GM21576 (cell line): ENCODE measurements at regions not wholly inside any gene's neighbourhood (a gene's known extent, or its start where the extent isn't known, plus 50 kb on each side); places are given as distances from the start of the nearest gene placed in this dataset.
"Not testable (repeated sequence)": the region's sequence is repeated elsewhere in the genome, so short reads cannot be mapped to it uniquely, and the experiment has no call there.

ENCODE experiments used
- ATAC-seq: cut with Tn5 transposase; IDR thresholded peaks from one replicate; pipeline ENCODE4 v1.9.1; 2021; ENCODE audit warnings: mild to moderate bottlenecking, moderate library complexity; ENCODE audit not compliant: unreplicated experiment

DNA sequence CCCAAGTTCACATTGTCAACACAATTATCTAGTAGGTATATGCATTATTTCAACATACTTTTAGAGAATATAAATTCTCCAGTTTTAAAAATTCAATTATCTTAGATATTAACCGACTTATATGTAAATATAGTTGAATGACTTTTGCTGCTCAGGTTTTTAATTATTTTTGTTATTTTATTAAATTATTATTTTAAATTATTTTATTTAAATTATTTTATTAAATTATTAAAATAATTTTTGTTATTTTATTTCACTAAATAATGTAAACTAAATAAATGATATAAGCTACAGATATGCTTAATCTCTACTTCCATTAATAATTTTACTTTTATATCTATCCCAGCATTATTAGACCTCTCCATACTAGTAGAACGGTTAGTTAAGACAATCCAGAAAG, 544.3 kb upstream of the ARRDC3 start:
- ATAC-seq = no peak

DNA sequence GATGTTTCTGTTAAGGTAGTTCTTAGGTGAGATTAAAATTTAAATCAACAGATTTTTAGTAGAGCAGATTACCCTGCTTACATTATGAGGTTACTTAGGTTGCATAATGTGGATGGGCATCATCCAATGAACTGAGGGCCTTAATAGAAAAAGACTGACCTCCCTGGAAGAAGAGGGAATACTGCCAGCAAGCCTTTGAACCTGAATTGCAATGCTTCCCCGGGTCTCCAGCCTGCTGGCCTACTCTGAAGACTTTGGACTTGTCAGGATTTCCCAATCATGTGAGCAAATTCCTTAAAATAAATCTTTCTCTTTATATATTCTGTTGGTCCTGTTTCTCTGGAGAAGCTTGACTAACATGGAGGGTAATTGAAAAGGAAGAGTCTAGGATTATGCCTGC, 542.1 kb upstream of the ARRDC3 start:
- ATAC-seq = no peak

DNA sequence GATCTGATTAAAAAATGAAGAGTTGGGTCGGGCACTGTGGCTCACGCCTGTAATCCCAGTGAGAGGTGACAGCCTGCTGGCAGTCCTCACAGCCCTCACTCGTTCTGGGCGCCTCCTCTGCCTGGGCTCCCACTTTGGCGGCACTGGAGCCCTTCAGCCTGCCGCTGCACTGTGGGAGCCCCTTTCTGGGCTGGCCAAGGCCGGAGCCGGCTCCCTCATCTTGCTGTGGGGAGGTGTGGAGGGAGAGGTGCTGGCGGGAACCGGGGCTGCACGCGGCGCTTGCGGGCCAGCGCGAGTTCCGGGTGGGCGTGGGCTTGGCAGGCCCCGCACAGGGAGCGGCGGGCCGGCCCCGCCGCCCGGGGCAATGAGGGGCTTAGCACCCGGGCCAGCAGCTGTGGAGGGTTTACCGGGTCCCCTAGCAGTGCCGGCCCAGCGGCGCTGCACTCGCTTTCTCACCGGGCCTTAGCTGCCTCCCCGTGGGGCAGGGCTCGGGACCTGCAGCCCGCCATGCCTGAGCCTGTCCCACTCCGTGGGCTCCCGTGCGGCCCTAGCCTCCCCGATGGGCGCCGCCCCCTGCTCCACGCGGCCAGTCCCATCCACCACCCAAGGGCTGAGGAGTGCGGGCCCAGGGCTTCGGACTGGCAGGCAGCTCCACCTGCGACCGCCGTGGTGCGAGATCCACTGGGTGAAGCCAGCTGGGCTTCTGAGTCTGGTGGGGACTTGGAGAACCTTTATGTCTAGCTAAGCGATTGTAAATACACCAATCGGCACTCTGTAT, 534.1 kb upstream of the ARRDC3 start:
- ATAC-seq = not testable (repeated sequence)

DNA sequence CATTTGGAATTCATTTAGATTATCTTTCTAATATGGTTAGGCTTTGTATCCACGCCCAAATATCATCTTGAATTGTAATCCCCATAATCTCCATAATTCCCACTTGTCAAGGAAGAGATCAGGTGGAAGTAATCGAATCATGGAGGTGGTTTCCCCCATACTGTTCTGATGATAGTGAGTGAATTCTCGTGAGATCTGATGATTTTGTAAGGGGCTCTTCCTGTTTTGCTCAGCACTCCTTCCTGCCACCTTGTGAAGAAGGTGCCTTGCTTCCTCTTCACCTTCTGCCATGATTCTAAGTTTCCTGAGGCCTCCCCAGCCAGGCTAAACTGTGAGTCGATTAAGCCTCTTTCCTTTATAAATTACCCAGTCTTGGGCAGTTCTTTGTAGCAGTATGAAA, 527.5 kb upstream of the ARRDC3 start:
- ATAC-seq = no peak

DNA sequence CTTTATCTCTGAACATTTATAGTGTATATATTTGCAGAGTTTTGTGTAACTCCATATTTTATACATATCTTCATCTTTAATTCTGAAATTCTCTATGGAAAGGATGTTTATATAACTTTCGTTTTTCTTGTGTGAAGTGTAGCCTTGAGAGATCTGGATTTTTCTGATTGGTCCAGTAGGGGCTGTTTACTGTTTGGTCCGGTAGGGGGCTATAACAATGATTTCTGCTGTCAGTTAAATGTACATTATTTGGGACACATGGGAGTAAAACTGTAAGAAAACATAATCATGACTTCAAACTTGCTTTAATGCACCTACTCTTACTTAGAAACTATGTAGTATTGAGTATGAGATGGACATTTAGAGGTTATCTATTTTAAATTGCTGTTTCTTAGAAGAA, 527.1 kb upstream of the ARRDC3 start:
- ATAC-seq = no peak

DNA sequence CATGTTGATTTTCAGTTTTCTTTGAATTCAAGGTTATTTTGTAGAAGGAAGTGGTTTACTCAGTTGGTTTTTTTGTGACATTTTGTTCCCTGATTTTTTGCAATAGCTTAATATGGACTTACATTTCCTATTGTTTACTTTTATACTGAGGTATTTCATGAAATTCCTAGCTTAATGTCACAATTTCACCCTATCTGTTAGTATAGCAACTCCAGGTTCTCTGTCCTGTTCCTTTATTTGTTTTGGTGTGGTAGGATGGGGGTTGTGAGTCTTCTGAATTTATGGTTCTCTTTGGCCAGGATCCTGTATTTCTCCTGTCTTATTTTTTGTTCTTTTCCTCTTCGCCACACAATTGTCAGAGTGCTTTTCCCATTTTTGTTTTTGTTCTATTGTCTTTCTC, 523.4 kb upstream of the ARRDC3 start:
- no peak for ATAC-seq

DNA sequence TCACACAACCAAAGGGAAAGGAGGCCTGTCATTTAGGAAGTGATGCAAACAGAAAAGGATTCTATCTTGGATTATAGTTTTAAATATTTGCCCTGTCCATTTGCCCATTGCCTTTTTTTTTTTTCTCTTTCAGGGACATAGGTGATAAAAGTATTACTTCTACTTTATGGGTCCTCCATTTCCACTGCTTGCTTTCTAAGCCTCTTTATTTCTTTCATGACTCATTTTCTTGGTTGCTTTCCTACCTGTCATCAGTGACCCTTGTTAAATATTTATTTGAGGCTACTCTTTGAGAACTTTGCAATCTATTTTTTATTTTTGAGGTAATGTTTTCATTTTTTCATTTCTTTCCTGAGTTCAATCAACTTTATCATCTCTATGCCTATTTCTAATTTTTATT, 522.9 kb upstream of the ARRDC3 start:
- no peak for ATAC-seq

DNA sequence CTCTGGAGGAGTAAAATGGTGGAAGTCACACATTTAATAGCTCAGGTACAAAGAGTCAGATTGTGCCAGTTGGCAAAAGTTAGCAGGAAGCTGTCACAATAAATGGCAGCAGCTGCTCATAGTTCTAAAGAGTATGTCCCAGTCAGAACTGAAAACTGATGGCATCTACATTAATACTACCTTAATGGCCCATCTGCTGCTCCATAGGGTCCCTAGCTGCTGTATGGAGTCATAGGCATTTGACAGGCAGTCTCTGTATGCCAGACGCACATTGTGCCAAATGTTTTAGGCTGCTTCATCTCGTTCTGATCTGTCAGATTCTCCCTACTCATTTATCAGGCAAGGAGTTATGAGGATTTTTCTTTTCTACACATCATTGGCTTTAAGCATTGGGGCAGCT, 515.8 kb upstream of the ARRDC3 start:
- ATAC-seq = no peak

DNA sequence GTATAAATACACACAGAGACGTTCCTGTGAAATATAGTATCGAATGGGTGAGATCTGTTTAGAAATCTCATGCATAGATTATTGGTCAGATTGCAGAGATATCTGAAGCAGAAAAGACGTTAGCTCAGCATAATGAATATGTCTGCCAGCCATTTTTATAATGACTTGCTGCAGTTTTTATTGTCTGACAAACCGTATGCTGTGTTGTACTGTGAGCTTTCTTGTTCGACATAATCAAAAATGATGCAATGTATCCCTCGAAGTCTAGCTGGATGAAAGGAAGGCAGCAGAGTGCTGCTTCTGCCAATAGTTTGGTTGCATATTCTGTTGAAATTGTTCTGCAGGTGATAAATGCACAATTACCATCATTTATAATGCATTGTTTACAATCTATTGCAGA, 514.9 kb upstream of the ARRDC3 start:
- no peak for ATAC-seq

DNA sequence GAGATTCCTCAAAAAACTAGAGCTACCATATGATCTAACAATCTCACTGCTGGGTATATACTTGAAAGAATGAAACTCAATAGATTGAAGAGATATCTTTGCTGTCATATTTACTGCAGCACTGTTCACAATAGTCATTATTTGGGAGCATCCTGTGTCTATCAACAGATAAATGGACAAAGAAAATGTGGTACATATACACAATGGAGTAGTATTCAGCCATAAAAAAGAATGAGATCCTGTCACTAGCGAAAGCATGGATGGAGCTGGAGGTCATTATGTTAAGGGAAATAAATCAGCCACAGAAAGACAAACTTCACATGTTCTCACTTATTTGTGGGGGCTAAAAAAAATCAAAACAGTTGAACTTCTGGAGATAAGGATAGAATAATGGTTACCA, 505.7 kb upstream of the ARRDC3 start:
- ATAC-seq = no peak

DNA sequence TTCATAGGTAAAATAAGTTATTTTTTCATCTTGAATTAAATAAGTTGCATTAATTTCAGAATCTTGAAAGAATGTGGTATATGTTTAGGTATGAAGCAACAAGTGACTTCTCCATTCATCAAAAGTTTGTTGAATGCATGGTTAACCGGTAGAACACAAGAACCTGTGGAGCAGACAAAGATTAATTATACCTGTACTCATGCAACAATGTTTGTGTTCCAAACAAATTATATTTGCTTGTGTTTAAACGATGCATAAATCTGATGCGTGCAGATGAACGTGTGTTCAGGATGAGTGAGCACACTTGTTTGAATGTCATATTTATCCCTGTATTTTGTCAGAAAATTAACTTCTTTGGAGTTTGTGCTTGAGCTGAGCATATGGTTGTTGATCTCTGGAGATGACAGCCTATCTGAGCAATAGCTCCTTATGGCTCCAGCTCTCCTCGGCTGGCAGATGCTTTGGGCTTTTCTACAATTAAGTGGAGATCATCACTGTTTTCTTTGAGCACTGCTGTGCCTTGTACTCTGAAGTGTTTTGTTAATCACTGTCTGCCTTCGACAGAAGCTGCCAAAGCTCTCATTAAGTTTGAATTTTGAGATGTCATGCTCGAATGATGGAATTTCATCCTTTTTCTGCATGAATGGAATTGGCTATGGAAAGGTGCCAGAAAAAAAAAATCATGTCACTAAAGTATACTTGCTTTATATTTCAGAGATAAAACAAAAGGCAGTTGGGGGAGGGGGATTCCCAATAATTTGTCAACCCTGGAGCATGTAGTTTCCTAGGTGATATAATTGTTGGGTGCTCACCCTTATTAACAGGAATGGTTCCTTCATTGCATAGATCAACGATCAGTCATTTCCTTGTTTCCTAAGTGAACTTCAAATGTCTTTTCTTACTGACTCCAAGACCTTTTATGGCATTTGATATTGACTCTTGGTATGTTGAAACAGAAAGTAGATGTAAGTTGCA, 502.5 kb upstream of the ARRDC3 start:
- no peak for ATAC-seq

DNA sequence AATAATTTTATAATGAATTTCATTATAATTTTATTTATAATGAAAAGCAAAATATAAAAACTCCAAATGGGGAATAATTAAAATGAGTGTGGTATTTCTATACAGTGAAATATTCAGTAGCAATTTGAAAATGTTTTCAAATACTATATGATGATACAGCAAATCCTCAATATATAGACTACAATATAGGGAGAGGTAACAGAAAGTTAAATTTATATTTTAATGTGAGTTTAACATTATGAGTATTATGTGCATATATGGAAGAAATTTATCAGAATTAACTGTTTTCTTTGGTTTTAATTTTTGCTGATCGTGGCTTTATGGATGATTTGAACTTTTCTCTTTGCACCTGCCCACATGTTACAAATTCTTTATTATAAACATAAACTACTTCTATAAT, 500.9 kb upstream of the ARRDC3 start:
- no peak for ATAC-seq

DNA sequence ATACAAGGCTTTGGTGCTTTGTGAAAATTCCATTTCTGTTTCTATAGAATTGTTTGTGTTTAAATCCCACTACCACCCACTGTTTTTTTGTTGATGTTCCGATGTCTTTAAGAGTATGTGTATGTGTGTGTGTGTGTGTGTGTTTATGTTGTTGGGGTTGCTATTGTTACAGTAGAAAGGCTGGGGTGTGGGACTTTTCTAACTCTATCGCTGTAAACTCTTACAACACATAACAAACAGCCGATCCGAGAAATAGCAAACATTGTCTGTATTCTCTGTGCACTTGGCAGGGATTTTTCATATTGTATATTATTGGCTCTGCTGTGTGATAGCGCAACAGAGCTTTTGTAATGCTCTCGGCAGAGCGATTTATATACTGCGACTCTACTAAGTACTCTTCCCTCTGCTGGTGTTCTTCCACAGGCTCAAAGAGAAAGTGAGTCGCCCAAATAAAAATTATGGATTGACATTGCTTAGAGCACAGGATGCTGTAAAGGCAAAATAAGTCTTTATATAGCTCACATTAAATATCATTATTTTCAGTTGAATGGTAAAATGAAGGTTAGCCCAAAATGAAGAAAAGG, 492.2 kb upstream of the ARRDC3 start:
- no peak for ATAC-seq

DNA sequence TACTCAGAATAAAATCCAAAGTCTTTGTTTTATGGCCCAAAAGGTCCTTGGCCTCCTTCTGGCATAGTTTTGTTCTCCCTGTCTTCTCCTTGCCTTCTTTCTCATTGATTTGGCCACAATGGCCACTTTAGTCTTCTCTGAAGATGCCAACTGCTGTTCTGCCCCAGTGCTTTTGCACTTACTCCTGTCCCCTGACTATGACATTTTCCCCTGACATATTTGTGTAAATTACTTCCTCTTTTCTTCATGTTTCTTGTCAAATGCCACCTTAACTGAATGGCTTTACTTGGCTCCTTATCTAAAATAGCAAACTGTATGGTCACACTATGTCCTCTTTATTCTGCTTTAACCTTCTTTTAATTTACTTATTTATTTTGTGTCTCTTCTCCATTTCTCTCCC, 484.7 kb upstream of the ARRDC3 start:
- ATAC-seq = no peak

DNA sequence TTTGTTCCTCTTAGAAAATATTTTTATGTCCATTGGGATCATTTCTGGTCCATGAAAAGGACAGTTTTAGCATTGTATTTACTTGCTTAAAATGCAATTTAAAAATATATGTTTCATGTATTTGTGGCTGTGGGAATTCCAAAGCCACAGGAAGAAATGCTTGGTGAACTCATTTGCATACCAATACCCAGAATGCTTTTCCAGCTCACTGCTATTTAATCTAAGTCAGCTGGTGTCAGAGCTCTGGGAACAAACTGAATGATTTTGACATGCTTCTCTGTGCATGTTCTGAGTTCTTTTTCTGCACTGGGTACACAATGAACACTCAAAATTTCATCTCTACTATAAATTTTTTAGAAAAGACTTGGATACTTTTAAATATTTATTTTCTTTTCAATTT, 482.8 kb upstream of the ARRDC3 start:
- ATAC-seq = no peak

DNA sequence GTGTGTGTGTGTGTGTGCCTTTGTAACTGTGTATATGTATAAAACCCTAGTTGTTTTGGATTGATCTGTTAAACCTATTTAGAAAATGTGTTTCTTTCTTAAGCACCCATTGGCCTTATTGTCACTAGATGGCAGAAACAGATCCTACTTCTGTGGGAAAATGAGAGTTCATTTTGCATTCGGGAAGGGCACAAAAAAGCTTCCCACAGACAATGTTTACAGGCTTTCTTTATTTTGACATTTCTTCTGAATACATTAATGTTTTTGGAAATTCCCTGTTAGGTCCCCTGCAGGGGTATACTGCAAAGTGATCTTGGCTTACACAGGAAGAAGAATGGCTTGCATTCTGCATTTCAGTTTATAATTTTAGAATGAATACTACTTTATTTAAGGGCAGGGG, 481.8 kb upstream of the ARRDC3 start:
- no peak for ATAC-seq

DNA sequence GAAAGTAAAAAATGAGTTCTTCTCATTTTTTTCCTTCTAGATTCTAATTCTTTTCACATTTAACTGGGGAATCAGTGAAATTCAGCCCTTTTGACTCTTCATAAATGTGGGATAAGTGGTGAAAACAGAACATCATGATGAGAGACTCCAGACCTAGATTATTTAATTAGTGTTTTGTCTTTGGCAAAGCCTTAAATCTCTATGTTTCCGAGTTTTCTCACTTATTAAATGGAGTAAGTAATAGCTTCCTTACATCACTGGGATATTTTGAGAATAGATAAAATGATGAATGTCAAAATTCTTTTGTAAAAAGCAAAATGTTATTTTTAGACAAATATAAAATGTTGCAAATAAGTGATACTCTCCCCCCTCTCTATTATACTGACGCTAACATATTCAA, 468.6 kb upstream of the ARRDC3 start:
- no peak for ATAC-seq

DNA sequence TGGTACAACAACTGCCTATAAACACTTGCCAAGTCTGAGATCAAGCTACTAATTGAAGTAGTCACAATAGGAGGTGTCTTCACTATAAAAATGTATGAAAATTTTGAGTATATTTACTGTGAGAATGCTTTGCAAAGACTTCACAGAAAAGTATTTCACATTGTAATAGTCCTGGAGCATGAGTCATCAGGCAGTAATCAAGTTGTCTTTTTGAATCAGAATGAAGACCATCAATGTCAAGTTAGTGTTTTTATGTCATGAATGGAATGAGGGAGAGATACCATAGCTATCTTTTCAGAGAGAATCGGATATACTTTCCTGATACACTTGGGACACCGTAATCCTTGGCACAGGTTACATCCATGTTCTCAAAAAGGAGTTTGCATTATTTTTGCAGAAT, 466.9 kb upstream of the ARRDC3 start:
- ATAC-seq = no peak

DNA sequence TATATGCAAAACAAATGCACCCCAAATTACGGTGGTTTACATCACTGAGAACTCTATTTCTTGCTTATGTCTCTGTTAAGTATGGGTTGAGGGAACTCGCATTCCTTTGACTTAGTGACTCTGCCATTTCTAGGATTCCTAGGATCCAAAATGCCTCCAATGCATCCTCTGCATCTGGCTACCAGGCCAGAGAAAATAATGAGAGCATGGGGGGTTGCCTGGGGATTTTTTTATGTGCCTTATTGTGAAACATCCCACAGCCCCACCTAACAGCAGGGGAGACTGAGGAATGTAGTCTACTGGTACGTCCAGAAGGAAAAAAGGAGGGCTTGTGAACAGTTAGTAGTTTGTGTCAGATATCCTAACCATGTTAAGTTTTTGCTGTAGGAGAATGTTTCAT, 466.0 kb upstream of the ARRDC3 start:
- ATAC-seq = no peak

DNA sequence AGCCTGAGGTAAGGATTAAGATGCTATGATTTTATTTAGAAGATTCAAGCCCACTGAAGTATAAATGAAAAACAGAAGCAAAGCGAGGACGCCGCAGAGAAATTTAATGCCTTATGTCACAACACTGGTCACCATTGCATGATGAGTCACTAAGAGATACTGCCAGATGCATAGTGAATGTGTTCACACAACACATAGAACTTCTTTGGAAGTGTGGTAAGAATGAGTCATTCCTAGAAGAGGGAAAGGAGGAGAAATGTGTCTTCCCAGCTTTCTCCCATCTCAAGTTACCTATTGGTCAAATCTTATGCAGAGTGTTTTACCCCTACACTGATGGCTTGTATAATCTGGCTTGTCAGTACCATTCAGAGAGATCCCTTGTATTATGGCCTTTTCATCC, 465.3 kb upstream of the ARRDC3 start:
- no peak for ATAC-seq

DNA sequence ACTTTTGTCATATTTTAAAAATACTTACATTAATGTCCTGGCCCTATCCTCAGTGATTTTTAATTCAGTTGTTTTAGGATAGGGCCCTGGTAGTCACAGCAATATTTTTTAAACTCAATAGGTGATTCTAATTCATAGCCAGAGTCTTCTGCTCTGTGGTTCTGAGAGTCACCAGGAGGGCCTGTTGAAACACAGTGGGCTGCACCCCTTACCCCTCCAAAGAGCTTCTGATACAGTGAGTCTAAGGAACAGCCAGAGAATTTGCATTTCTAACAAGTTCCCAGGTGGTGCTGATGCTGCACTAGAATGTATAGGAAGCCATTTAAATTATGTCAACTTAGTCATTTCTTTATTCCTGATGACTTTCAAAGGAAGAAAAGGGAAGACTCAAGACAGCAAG, 458.3 kb upstream of the ARRDC3 start:
- no peak for ATAC-seq

DNA sequence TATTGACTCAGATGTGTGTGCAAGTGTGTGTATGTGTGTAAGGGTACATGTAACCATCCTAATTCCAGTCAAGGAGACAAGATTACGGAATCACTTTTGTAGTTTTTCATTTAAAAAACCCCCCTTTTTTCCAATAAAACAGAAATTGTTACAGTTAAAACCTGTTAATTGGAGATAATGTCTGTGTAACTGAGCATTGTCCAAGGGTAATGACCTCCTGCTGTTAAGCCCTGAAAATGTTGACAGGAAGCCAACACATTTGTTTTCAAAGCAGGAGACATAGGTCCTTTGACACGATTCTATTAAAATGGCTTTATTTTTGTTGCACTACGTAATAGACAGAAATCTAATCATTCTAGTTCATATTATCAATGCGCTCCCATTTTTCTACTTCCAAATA, 457.3 kb upstream of the ARRDC3 start:
- no peak for ATAC-seq
